HCT116 (cell line): ENCODE measurements at regions not wholly inside any gene's neighbourhood (a gene's known extent, or its start where the extent isn't known, plus 50 kb on each side); places are given as distances from the start of the nearest gene placed in this dataset.

Experiments
- ATF3 ChIP-seq: IDR thresholded peaks from 2 replicates; pipeline ENCODE4 v1.6.1; 2012
- CBX3 ChIP-seq: IDR thresholded peaks from 2 replicates; pipeline ENCODE4 v1.6.1; 2012; ENCODE audit warnings: low read depth
- CTCF ChIP-seq, 3 experiments: fragments of 200-600 bp in 1 of 3; sonication (generic) in 1 of 3; IDR thresholded peaks in 2 of 3; conservative IDR thresholded peaks in 1 of 3; 2 replicates each; pipeline ENCODE4 v1.5.1; 2012 to 2017; ENCODE audit warnings: low read depth in 2 of 3, low read length in 2 of 3, antibody characterized with exemption in 1 of 3, borderline replicate concordance in 1 of 3, control low read depth in 1 of 3, mild to moderate bottlenecking in 1 of 3, mixed read lengths in 1 of 3, mixed run types in 1 of 3, moderate library complexity in 1 of 3; ENCODE audit not compliant: insufficient read depth in 1 of 3
- EGR1 ChIP-seq: IDR thresholded peaks from 2 replicates; pipeline ENCODE4 v1.6.1; 2012; ENCODE audit warnings: low read depth
- EZH2 ChIP-seq: fragments of 200-600 bp; sonication (generic); IDR thresholded peaks from 2 replicates; pipeline ENCODE4 v1.6.1; 2017; ENCODE audit warnings: antibody characterized with exemption, mixed run types
- JUND ChIP-seq: IDR thresholded peaks from 2 replicates; pipeline ENCODE4 v1.6.1; 2012
- POLR2AphosphoS5 ChIP-seq: IDR thresholded peaks from 2 replicates; pipeline ENCODE4 v1.6.1; 2011; ENCODE audit warnings: mild to moderate bottlenecking, low read depth, low read length, moderate library complexity
- RAD21 ChIP-seq: IDR thresholded peaks from 2 replicates; pipeline ENCODE4 v1.6.1; 2012; ENCODE audit warnings: low read depth, mild to moderate bottlenecking
- SP1 ChIP-seq: IDR thresholded peaks from 2 replicates; pipeline ENCODE4 v1.6.1; 2012; ENCODE audit warnings: low read depth
- YY1 ChIP-seq: IDR thresholded peaks from 2 replicates; pipeline ENCODE4 v1.6.1; 2011; ENCODE audit warnings: low read length, low read depth, moderate library complexity, mild to moderate bottlenecking; ENCODE audit not compliant: insufficient replicate concordance; ENCODE audit errors: extremely low read depth
- ZBTB33 ChIP-seq: IDR thresholded peaks from 2 replicates; pipeline ENCODE4 v1.6.1; 2011; ENCODE audit warnings: mild to moderate bottlenecking, low read length, moderate library complexity; ENCODE audit not compliant: insufficient replicate concordance; ENCODE audit errors: extremely low read depth

GRCh38 chr10:4456279-4456678 lies 369.7 kb upstream of the AKR1E2 start:
- TF ChIP-seq JUND = no peak
- no peak for TF ChIP-seq POLR2AphosphoS5
- TF ChIP-seq CBX3 = no peak
- TF ChIP-seq CTCF (IDR thresholded peaks at IDR 0.05 in 2 of 3, conservative IDR thresholded peaks at IDR 0.05 in 1 of 3; ENCODE audit: borderline replicate concordance in 1 of 3, insufficient read depth in 1 of 3, low read depth in 2 of 3, low read length in 2 of 3) = no peak
- TF ChIP-seq SP1 = no peak
- no peak for TF ChIP-seq EZH2
- no peak for TF ChIP-seq EGR1
- no peak for TF ChIP-seq ZBTB33
- no peak for TF ChIP-seq RAD21
- TF ChIP-seq YY1 = no peak
- no peak for TF ChIP-seq ATF3
